GM23338 (cell line): ENCODE measurements at regions not wholly inside any gene's neighbourhood (a gene's known extent, or its start where the extent isn't known, plus 50 kb on each side); places are given as distances from the start of the nearest gene placed in this dataset.

Source experiments
- ATAC-seq: fragments of 200-7000 bp; cut with Tn5 transposase; 3 replicates; pipeline ENCODE4 v1.9.1; 2020
- DNase-seq: peaks from one replicate; pipeline ENCODE4 v3.0.0-alpha.2; 2015; ENCODE audit warnings: low spot score
- H2AFZ ChIP-seq: fragments of 200-600 bp; sonication (generic); 2 replicates; pipeline ENCODE4 v1.8.0; 2016; ENCODE audit warnings: antibody characterized with exemption, mild to moderate bottlenecking, moderate library complexity
- H3F3A ChIP-seq: fragments of 200-600 bp; sonication (generic); replicated peaks from 2 replicates; pipeline ENCODE4 v1.8.0; 2017; ENCODE audit warnings: antibody characterized with exemption, mixed run types, low read depth
- H3K27ac ChIP-seq: fragments of 200-600 bp; sonication (generic); 2 replicates; pipeline ENCODE4 v1.6.1; 2016; ENCODE audit warnings: low read depth
- H3K27me3 ChIP-seq: fragments of 200-600 bp; sonication (generic); 2 replicates; pipeline ENCODE4 v1.8.0; 2016; ENCODE audit warnings: mild to moderate bottlenecking, mixed run types, moderate library complexity; ENCODE audit not compliant: insufficient read depth
- H3K36me3 ChIP-seq: fragments of 200-600 bp; sonication (generic); 2 replicates; pipeline ENCODE4 v1.8.0; 2016; ENCODE audit warnings: mild to moderate bottlenecking; ENCODE audit not compliant: insufficient read depth
- H3K4me1 ChIP-seq: fragments of 200-600 bp; sonication (generic); 2 replicates; pipeline ENCODE4 v1.8.0; 2016; ENCODE audit warnings: mild to moderate bottlenecking, moderate library complexity; ENCODE audit not compliant: insufficient read depth
- H3K4me2 ChIP-seq: fragments of 200-600 bp; sonication (generic); 2 replicates; pipeline ENCODE4 v1.7.1; 2017; ENCODE audit warnings: mixed run types
- H3K4me3 ChIP-seq: fragments of 200-600 bp; sonication (generic); 2 replicates; pipeline ENCODE4 v1.6.1; 2016; ENCODE audit warnings: mixed run types
- H3K79me2 ChIP-seq: fragments of 200-600 bp; sonication (generic); replicated peaks from 2 replicates; pipeline ENCODE4 v1.8.0; 2017; ENCODE audit warnings: mild to moderate bottlenecking; ENCODE audit not compliant: insufficient read depth
- H3K9me2 ChIP-seq: fragments of 200-600 bp; sonication (generic); 2 replicates; pipeline ENCODE4 v1.8.0; 2017; ENCODE audit not compliant: insufficient read depth
- H4K20me1 ChIP-seq: fragments of 200-600 bp; sonication (generic); replicated peaks from 2 replicates; pipeline ENCODE4 v1.8.0; 2017; ENCODE audit warnings: mild to moderate bottlenecking; ENCODE audit not compliant: insufficient read depth
- H3K27ac Mint-ChIP-seq: 2 replicates; pipeline ENCODE4 v1.8.0; 2020; ENCODE audit warnings: inconsistent platforms, mild to moderate bottlenecking, moderate library complexity, mixed read lengths
- H3K27me3 Mint-ChIP-seq: 3 replicates; pipeline ENCODE4 v1.8.0; 2022; ENCODE audit warnings: low read depth, mild to moderate bottlenecking, moderate library complexity, mixed read lengths, inconsistent platforms; ENCODE audit not compliant: insufficient read depth, poor library complexity
- H3K36me3 Mint-ChIP-seq: 3 replicates; pipeline ENCODE4 v1.8.0; 2021; ENCODE audit warnings: low read depth, mild to moderate bottlenecking, inconsistent platforms, moderate library complexity, mixed read lengths
- H3K4me1 Mint-ChIP-seq: 3 replicates; pipeline ENCODE4 v1.8.0; 2020; ENCODE audit warnings: mild to moderate bottlenecking, inconsistent platforms, mixed read lengths
- H3K4me3 Mint-ChIP-seq: 3 replicates; pipeline ENCODE4 v1.8.0; 2021; ENCODE audit warnings: moderate library complexity, mild to moderate bottlenecking, inconsistent platforms, mixed read lengths
- H3K9me3 Mint-ChIP-seq: 3 replicates; pipeline ENCODE4 v1.8.0; 2020; ENCODE audit warnings: moderate library complexity, mild to moderate bottlenecking, inconsistent platforms, mixed read lengths
- CREB1 ChIP-seq: fragments of 250-450 bp; sonication (Bioruptor Pico); IDR thresholded peaks from 2 replicates; pipeline ENCODE4 v1.5.0; 2020; ENCODE audit warnings: low read depth, mild to moderate bottlenecking, moderate library complexity
- EZH2 ChIP-seq: fragments of 200-600 bp; sonication (generic); IDR thresholded peaks from one replicate; pipeline ENCODE4 v1.8.0; 2017; ENCODE audit warnings: antibody characterized with exemption, mild to moderate bottlenecking, low read depth; ENCODE audit not compliant: unreplicated experiment
- EZH2phosphoT487 ChIP-seq: fragments of 200-600 bp; sonication (generic); IDR thresholded peaks from one replicate; pipeline ENCODE4 v1.8.1; 2018; ENCODE audit warnings: antibody characterized with exemption; ENCODE audit not compliant: unreplicated experiment
- JUNB ChIP-seq: IDR thresholded peaks from one replicate; pipeline ENCODE4 v1.6.1; 2016; ENCODE audit warnings: antibody characterized with exemption; ENCODE audit not compliant: unreplicated experiment
- NANOG ChIP-seq: IDR thresholded peaks from 2 replicates; pipeline ENCODE4 v1.6.1; 2016; ENCODE audit warnings: antibody characterized with exemption, borderline replicate concordance
- POLR2AphosphoS5 ChIP-seq: IDR thresholded peaks from 2 replicates; pipeline ENCODE4 v1.6.1; 2016; ENCODE audit warnings: antibody characterized with exemption, low read depth
- STAT1 ChIP-seq: IDR thresholded peaks from one replicate; pipeline ENCODE4 v1.6.1; 2016; ENCODE audit warnings: antibody characterized with exemption; ENCODE audit not compliant: unreplicated experiment
- ZNF114 ChIP-seq: fragments of 250-450 bp; sonication (Bioruptor Pico); IDR thresholded peaks from 2 replicates; pipeline ENCODE4 v1.5.0; 2020; ENCODE audit warnings: mild to moderate bottlenecking, moderate library complexity
- ZNF331 ChIP-seq: fragments of 250-450 bp; sonication (Bioruptor Pico); IDR thresholded peaks from 2 replicates; pipeline ENCODE4 v1.5.0; 2020; ENCODE audit warnings: low read depth, mild to moderate bottlenecking, moderate library complexity
- TF ChIP-seq, protein P1 (sequence below): IDR thresholded peaks from one replicate; pipeline ENCODE4 v1.6.1; 2018; ENCODE audit warnings: antibody characterized with exemption; ENCODE audit not compliant: unreplicated experiment
- TF ChIP-seq, protein P2 (sequence below), 2 experiments: fragments of 200-600 bp in 1 of 2; sonication (generic) in 1 of 2; conservative IDR thresholded peaks; 2 replicates each; pipeline versions ENCODE4 v1.5.1 to v1.6.1; 2016 to 2017; ENCODE audit warnings: antibody characterized with exemption in 2 of 2, low read depth in 2 of 2, mild to moderate bottlenecking in 2 of 2, moderate library complexity in 1 of 2
- TF ChIP-seq, protein P3 (sequence below): fragments of 250-450 bp; sonication (Bioruptor Pico); IDR thresholded peaks from 2 replicates; pipeline ENCODE4 v1.5.0; 2020; ENCODE audit warnings: mild to moderate bottlenecking, moderate library complexity
- TF ChIP-seq, protein P4 (sequence below): IDR thresholded peaks from 2 replicates; pipeline ENCODE4 v1.6.1; 2016; ENCODE audit warnings: antibody characterized with exemption

DNA sequence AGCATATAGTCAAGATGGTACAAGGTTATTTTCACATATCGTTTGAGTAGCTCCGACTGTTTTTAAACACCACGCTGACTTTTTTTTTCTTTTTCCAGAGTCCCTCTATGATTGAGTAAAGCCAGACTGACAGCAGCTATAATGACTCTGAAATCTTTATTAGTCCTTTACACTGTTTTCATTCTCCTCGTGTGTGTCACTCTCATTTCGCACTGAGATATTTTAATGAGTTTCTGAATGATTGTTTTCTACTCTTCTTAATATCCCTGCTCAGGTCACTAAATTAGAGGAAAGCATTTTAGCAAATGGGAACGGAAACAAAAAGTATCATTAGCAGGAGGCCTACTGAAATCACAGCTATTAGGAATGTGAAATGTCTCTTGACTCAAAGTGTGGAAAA is 162.3 kb upstream of the MTPN start:
- Histone ChIP-seq H4K20me1 (no peaks in the 10 kb centered on the region), H3K27me3 (no peaks in the 10 kb centered on the region), H3K4me1 (peaks cover 12% of the 10 kb centered on the region; the same call in 1 of the 2 replicates), H3K27ac (no peak overlapping the region), H2AFZ (no peak overlapping the region; the same call in 1 of the 2 replicates), H3K36me3 (no peaks in the 10 kb centered on the region), H3F3A (no peaks in the 10 kb centered on the region), H3K4me2 (no peak overlapping the region), H3K4me3 (no peak overlapping the region), H3K79me2 (no peaks in the 10 kb centered on the region), H3K9me2 (no peaks in the 10 kb centered on the region)
- Mint-ChIP-seq H3K4me3 (no peak overlapping the region), H3K27ac (no peak overlapping the region), H3K36me3 (no peaks in the 10 kb centered on the region), H3K9me3 (no peaks in the 10 kb centered on the region), H3K4me1 (peaks cover 7% of the 10 kb centered on the region; the same call in 2 of the 3 replicates), H3K27me3 (no peaks in the 10 kb centered on the region)
- no peak for TF ChIP-seq NANOG
- no peak for TF ChIP-seq EZH2phosphoT487
- no peak for TF ChIP-seq ZNF331
- no peak for TF ChIP-seq ZNF114 (CRISPR knock-in tag)
- TF ChIP-seq, protein P1, sequence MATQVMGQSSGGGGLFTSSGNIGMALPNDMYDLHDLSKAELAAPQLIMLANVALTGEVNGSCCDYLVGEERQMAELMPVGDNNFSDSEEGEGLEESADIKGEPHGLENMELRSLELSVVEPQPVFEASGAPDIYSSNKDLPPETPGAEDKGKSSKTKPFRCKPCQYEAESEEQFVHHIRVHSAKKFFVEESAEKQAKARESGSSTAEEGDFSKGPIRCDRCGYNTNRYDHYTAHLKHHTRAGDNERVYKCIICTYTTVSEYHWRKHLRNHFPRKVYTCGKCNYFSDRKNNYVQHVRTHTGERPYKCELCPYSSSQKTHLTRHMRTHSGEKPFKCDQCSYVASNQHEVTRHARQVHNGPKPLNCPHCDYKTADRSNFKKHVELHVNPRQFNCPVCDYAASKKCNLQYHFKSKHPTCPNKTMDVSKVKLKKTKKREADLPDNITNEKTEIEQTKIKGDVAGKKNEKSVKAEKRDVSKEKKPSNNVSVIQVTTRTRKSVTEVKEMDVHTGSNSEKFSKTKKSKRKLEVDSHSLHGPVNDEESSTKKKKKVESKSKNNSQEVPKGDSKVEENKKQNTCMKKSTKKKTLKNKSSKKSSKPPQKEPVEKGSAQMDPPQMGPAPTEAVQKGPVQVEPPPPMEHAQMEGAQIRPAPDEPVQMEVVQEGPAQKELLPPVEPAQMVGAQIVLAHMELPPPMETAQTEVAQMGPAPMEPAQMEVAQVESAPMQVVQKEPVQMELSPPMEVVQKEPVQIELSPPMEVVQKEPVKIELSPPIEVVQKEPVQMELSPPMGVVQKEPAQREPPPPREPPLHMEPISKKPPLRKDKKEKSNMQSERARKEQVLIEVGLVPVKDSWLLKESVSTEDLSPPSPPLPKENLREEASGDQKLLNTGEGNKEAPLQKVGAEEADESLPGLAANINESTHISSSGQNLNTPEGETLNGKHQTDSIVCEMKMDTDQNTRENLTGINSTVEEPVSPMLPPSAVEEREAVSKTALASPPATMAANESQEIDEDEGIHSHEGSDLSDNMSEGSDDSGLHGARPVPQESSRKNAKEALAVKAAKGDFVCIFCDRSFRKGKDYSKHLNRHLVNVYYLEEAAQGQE, result no peak
- TF ChIP-seq JUNB, result no peak
- TF ChIP-seq EZH2, result no peak
- TF ChIP-seq STAT1, result no peak
- TF ChIP-seq, protein P2, sequence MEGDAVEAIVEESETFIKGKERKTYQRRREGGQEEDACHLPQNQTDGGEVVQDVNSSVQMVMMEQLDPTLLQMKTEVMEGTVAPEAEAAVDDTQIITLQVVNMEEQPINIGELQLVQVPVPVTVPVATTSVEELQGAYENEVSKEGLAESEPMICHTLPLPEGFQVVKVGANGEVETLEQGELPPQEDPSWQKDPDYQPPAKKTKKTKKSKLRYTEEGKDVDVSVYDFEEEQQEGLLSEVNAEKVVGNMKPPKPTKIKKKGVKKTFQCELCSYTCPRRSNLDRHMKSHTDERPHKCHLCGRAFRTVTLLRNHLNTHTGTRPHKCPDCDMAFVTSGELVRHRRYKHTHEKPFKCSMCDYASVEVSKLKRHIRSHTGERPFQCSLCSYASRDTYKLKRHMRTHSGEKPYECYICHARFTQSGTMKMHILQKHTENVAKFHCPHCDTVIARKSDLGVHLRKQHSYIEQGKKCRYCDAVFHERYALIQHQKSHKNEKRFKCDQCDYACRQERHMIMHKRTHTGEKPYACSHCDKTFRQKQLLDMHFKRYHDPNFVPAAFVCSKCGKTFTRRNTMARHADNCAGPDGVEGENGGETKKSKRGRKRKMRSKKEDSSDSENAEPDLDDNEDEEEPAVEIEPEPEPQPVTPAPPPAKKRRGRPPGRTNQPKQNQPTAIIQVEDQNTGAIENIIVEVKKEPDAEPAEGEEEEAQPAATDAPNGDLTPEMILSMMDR (conservative IDR thresholded peaks at IDR 0.05; ENCODE audit: low read depth in 2 of 2), result no peak
- no peak for TF ChIP-seq CREB1 (CRISPR knock-in tag)
- TF ChIP-seq, protein P3, sequence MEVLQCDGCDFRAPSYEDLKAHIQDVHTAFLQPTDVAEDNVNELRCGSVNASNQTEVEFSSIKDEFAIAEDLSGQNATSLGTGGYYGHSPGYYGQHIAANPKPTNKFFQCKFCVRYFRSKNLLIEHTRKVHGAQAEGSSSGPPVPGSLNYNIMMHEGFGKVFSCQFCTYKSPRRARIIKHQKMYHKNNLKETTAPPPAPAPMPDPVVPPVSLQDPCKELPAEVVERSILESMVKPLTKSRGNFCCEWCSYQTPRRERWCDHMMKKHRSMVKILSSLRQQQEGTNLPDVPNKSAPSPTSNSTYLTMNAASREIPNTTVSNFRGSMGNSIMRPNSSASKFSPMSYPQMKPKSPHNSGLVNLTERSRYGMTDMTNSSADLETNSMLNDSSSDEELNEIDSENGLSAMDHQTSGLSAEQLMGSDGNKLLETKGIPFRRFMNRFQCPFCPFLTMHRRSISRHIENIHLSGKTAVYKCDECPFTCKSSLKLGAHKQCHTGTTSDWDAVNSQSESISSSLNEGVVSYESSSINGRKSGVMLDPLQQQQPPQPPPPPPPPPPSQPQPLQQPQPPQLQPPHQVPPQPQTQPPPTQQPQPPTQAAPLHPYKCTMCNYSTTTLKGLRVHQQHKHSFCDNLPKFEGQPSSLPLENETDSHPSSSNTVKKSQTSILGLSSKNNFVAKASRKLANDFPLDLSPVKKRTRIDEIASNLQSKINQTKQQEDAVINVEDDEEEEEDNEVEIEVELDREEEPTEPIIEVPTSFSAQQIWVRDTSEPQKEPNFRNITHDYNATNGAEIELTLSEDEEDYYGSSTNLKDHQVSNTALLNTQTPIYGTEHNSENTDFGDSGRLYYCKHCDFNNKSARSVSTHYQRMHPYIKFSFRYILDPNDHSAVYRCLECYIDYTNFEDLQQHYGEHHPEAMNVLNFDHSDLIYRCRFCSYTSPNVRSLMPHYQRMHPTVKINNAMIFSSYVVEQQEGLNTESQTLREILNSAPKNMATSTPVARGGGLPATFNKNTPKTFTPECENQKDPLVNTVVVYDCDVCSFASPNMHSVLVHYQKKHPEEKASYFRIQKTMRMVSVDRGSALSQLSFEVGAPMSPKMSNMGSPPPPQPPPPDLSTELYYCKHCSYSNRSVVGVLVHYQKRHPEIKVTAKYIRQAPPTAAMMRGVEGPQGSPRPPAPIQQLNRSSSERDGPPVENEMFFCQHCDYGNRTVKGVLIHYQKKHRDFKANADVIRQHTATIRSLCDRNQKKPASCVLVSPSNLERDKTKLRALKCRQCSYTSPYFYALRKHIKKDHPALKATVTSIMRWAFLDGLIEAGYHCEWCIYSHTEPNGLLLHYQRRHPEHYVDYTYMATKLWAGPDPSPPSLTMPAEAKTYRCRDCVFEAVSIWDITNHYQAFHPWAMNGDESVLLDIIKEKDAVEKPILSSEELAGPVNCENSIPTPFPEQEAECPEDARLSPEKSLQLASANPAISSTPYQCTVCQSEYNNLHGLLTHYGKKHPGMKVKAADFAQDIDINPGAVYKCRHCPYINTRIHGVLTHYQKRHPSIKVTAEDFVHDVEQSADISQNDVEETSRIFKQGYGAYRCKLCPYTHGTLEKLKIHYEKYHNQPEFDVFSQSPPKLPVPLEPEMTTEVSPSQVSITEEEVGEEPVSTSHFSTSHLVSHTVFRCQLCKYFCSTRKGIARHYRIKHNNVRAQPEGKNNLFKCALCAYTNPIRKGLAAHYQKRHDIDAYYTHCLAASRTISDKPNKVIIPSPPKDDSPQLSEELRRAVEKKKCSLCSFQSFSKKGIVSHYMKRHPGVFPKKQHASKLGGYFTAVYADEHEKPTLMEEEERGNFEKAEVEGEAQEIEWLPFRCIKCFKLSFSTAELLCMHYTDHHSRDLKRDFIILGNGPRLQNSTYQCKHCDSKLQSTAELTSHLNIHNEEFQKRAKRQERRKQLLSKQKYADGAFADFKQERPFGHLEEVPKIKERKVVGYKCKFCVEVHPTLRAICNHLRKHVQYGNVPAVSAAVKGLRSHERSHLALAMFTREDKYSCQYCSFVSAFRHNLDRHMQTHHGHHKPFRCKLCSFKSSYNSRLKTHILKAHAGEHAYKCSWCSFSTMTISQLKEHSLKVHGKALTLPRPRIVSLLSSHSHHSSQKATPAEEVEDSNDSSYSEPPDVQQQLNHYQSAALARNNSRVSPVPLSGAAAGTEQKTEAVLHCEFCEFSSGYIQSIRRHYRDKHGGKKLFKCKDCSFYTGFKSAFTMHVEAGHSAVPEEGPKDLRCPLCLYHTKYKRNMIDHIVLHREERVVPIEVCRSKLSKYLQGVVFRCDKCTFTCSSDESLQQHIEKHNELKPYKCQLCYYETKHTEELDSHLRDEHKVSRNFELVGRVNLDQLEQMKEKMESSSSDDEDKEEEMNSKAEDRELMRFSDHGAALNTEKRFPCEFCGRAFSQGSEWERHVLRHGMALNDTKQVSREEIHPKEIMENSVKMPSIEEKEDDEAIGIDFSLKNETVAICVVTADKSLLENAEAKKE (CRISPR knock-in tag), result no peak
- TF ChIP-seq, protein P4, sequence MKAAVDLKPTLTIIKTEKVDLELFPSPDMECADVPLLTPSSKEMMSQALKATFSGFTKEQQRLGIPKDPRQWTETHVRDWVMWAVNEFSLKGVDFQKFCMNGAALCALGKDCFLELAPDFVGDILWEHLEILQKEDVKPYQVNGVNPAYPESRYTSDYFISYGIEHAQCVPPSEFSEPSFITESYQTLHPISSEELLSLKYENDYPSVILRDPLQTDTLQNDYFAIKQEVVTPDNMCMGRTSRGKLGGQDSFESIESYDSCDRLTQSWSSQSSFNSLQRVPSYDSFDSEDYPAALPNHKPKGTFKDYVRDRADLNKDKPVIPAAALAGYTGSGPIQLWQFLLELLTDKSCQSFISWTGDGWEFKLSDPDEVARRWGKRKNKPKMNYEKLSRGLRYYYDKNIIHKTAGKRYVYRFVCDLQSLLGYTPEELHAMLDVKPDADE, result no peak
- TF ChIP-seq POLR2AphosphoS5, result no peak
- ATAC-seq, result no peak
- no peak for DNase-seq
